Transverse colon (tissue), 4 donors: ENCODE measurements at regions not wholly inside any gene's neighbourhood (a gene's known extent, or its start where the extent isn't known, plus 50 kb on each side); places are given as distances from the start of the nearest gene placed in this dataset.

Source experiments
- DNase-seq: peaks from one replicate; pipeline ENCODE4 v3.0.0-alpha.2; 2019
- H3K27ac ChIP-seq, 4 donors: fragments of 200-600 bp; sonication (generic); 2 replicates each; pipeline ENCODE4 v1.5.1; 2016 to 2018; ENCODE audit warnings: inconsistent platforms in 4 of 4
- H3K27me3 ChIP-seq: fragments of 200-600 bp; sonication (generic); 2 replicates; pipeline ENCODE4 v1.5.1; 2017; ENCODE audit warnings: inconsistent platforms
- H3K36me3 ChIP-seq, 4 donors: fragments of 200-600 bp; sonication (generic); 2 replicates each; pipeline ENCODE4 v1.5.1; 2017 to 2019; ENCODE audit warnings: inconsistent platforms in 4 of 4
- H3K4me1 ChIP-seq, 4 donors: fragments of 200-600 bp; sonication (generic); 2 replicates each; pipeline ENCODE4 v1.5.1; 2017 to 2020; ENCODE audit warnings: inconsistent platforms in 4 of 4
- H3K4me3 ChIP-seq, 4 donors: fragments of 200-600 bp; sonication (generic); 1 replicate in 1 of 4; 2 replicates in 3 of 4; pipeline versions ENCODE4 v1.5.1 to v1.6.1; 2017 to 2019; ENCODE audit warnings: inconsistent platforms in 4 of 4
- H3K9me3 ChIP-seq, 2 donors: fragments of 200-600 bp; sonication (generic); 2 replicates each; pipeline ENCODE4 v1.5.1; 2017 to 2019; ENCODE audit warnings: inconsistent platforms in 2 of 2
- EP300 ChIP-seq: sonication (generic); formaldehyde crosslinking; IDR thresholded peaks from one replicate; pipeline ENCODE4 v1.6.1; 2017; ENCODE audit warnings: antibody characterized with exemption, low read depth
- POLR2A ChIP-seq: fragments of 450-650 bp; IDR thresholded peaks from one replicate; pipeline ENCODE4 v1.6.1; 2016; ENCODE audit warnings: antibody characterized with exemption, mild to moderate bottlenecking, moderate library complexity
- POLR2AphosphoS5 ChIP-seq, 3 donors: sonication (generic); formaldehyde crosslinking; IDR thresholded peaks; one replicate each; pipeline ENCODE4 v1.6.1; 2016; ENCODE audit warnings: antibody characterized with exemption in 3 of 3
- WGBS, 2 donors: methylation state at CpG; one replicate each; pipeline ENCODE4 v1.1.5; 2018; ENCODE audit warnings: low coverage in 1 of 2; 5-methylcytosine and 5-hydroxymethylcytosine counted together
- in situ Hi-C, 4 donors: fragments of 200-750 bp; cut with MboI; loops; one replicate each; pipeline versions ENCODE4 v1.15.0 to v1.15.1; 2017; ENCODE audit warnings: low sequenced_read_pairs in 3 of 4, low pct_ligation_motif_present in 1 of 4, low pct_unique_long_range_greater_than_20kb in 1 of 4
- intact Hi-C: fragments of 100-400 bp; cut with DNase I; formaldehyde crosslinking; loops from one replicate; pipeline ENCODE4 v1.15.1; 2023; ENCODE audit warnings: low total_unique reads
- TF ChIP-seq, protein P1 (sequence below), 5 experiments: fragments of 200-600 bp in 3 of 5; fragments of 450-650 bp in 2 of 5; sonication (generic) in 3 of 5; IDR thresholded peaks; 1 replicate in 2 of 5; 2 replicates in 3 of 5; pipeline ENCODE4 v1.5.1; 2016 to 2017; ENCODE audit warnings: antibody characterized with exemption in 5 of 5, inconsistent platforms in 3 of 5, mild to moderate bottlenecking in 2 of 5, moderate library complexity in 1 of 5

DNA sequence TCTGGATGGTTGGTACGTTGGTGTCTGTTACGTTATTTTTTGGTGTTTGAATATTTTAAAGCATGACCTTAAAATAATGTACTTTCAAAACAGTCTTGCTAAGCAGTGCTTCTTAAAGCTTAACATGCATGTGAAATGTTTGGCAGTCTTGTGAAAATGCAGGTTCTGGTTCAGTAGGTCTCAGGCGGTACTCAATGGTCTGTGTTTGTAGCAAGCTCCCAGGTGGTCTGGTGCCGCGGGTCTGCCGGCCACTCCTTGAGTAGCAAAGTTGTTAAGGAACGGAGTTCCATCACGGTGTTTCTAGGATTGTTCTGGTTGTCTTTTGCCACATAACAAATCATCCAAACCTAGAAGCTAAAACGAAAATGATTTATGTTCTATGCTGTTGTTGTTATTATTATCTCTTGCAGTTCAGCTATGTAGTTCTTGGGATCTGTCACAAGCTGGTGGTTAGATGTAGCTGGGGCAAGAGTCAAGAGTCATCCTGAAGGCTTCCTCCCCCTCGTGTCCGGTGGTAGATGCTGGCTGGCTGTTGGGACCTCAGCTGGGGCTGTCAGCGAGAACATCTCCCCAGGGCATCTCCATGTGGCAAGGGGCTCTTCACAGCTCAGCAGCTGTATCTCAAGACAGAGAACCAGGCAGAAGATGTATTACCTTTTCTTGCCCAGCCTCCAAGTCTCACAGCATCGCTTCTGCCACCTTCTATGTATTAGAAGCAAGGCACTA lies 186.8 kb downstream of the PALM2AKAP2 start:
- no peaks in the 10 kb centered on the region for H3K27me3 ChIP-seq
- intact Hi-C loops (no loop called here), in situ Hi-C loops (no loop called here)
- no peak for DNase-seq
- WGBS, 2 donors: 81 to 87% methylated on average over 9 to 13 of the region's 13 CpGs
- TF ChIP-seq, protein P1, sequence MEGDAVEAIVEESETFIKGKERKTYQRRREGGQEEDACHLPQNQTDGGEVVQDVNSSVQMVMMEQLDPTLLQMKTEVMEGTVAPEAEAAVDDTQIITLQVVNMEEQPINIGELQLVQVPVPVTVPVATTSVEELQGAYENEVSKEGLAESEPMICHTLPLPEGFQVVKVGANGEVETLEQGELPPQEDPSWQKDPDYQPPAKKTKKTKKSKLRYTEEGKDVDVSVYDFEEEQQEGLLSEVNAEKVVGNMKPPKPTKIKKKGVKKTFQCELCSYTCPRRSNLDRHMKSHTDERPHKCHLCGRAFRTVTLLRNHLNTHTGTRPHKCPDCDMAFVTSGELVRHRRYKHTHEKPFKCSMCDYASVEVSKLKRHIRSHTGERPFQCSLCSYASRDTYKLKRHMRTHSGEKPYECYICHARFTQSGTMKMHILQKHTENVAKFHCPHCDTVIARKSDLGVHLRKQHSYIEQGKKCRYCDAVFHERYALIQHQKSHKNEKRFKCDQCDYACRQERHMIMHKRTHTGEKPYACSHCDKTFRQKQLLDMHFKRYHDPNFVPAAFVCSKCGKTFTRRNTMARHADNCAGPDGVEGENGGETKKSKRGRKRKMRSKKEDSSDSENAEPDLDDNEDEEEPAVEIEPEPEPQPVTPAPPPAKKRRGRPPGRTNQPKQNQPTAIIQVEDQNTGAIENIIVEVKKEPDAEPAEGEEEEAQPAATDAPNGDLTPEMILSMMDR (IDR thresholded peaks at IDR 0.05): no peak
- TF ChIP-seq POLR2AphosphoS5 (IDR thresholded peaks at IDR 0.05): no peak
- TF ChIP-seq POLR2A: no peak
- no peak for TF ChIP-seq EP300
- H3K4me1 ChIP-seq: peaks cover 0 to 28% (median 2%) of the 10 kb centered on the region in 4 donors
- H3K27ac ChIP-seq: no peak overlapping the region
- no peaks in the 10 kb centered on the region for H3K36me3 ChIP-seq
- no peaks in the 10 kb centered on the region for H3K9me3 ChIP-seq
- H3K4me3 ChIP-seq: no peak overlapping the region

DNA sequence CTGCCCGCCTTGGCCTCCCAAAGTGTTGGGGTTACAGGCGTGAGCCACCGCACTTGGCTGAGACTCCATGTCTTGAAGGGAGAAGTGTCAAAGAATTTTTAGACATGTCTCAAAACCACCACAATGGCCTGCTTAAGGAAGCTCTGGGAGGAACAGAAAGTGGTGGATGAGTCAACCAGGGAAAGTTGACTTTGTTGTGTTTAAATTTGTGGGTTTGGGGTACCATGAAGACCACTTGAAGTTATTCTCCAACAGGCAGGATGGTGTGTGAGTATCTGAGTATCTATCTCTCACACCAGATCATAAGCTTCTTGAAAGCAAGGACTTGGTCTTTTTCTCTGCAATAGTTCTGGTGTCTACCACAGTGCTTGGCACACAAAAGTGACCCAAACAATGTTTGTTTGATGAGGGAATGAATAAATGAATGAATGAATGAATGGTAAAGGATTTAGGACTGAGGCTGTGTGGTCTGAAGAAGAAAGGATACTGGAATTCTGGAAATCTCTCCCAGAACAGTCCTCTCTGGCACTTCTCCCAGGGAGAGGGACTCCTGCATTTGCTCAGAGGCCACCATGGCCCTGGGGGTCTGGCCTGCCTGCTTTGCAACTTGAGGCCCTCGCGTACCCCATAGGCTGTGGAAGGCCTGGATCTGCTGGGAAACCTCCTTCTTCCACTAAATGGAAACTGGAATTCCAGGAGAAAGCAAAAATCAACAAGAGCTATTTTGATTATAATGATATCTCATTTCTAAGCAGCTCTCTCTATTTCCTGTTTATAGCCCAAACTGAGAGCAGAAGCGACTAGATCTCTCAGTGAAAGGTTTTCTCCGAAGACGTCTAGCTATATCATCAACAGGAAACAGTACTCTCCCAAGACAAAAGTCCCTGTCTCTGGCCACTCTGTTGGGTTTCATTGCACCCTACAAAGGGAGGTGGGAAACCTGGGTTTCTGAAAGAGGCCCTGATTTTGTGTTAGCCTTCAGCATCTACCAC lies 187.9 kb downstream of the PALM2AKAP2 start:
- TF ChIP-seq, protein P1 (IDR thresholded peaks at IDR 0.05): no peak
- TF ChIP-seq EP300 (no peak), POLR2A (no peak), POLR2AphosphoS5 (IDR thresholded peaks at IDR 0.05) (no peak)
- Histone ChIP-seq H3K4me3 (no peak overlapping the region), H3K9me3 (no peaks in the 10 kb centered on the region), H3K27ac (peak overlapping the region in 2 of 4 donors; percentile 37 to 57), H3K27me3 (no peaks in the 10 kb centered on the region), H3K4me1 (peaks cover 0 to 26% (median 2%) of the 10 kb centered on the region in 4 donors), H3K36me3 (no peaks in the 10 kb centered on the region)
- in situ Hi-C loops (no loop called here), intact Hi-C loops (no loop called here)
- WGBS, 2 donors: 16 to 60% methylated on average over 3 to 8 of the region's 8 CpGs
- no peak for DNase-seq

DNA sequence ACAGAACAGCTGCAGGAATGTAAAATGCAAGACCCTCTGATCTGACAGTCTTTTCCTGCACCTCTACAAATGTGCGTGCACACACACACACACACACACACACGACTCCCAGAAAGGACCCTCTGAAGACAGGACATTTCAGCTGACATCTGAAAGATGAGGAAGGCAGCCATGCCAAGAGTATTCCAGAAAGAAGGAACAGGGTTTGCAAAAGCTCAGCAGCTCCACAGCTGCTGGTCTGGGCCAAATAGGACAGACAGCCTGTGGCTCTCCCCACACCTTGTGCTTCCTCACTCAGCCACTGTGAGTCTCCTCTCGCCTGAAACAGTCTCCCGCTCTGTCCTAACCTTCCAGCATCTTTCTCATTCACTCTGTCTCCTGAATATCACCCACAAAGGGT lies 189.0 kb downstream of the PALM2AKAP2 start:
- in situ Hi-C loops: no loop called here
- Histone ChIP-seq H3K4me1 (peaks cover 0 to 18% (median 0%) of the 10 kb centered on the region in 4 donors), H3K36me3 (no peaks in the 10 kb centered on the region), H3K27ac (peak overlapping the region in 1 of 4 donors; percentile 57), H3K27me3 (no peaks in the 10 kb centered on the region), H3K4me3 (no peak overlapping the region), H3K9me3 (no peaks in the 10 kb centered on the region)
- TF ChIP-seq, protein P1 (IDR thresholded peaks at IDR 0.05): peak in 1 of 5 experiments; percentile 7
- TF ChIP-seq POLR2A: no peak
- WGBS, 2 donors: 79% methylated on average over 4 of the region's 4 CpGs; no CpG with 5 or more reads in 1 of the 2 donors
- intact Hi-C loops: no loop called here
- no peak for DNase-seq

DNA sequence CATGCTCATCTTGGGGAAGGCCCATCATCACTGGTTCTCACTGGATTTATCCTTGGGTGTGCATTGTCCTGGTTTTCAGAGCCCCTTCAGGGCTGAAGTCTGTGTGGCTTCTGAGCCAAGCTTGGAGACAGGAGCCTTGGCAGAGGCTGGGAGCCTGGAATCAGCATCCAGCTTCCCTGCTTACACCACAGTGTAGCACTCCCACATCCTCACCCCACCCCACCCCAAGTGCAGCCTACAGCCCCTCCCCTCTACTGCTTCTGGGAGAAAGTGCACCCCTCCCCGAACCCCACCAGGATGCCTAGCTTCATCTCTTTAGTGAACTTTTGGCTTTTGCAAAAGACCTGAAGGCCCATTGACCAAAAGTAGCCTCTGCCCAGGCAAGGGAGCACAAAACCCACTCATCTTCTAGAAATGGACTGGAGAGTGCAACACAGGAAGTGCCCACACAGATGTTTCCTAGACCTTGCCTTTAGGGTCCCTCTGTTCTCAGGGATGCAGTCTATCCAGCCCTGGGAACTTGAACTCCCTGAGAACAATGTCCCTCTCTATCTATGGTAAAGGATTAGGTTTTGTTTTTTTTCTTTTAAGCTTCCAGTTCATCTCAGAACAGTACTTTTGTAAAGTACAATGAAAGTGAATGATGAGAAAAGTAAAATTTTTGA lies 189.7 kb downstream of the PALM2AKAP2 start:
- TF ChIP-seq EP300 (no peak), POLR2A (no peak), POLR2AphosphoS5 (IDR thresholded peaks at IDR 0.05) (no peak)
- no peak for DNase-seq
- Histone ChIP-seq H3K4me3 (no peak overlapping the region), H3K9me3 (no peaks in the 10 kb centered on the region), H3K27me3 (no peaks in the 10 kb centered on the region), H3K36me3 (no peaks in the 10 kb centered on the region), H3K27ac (no peak overlapping the region), H3K4me1 (peaks cover 0 to 18% (median 0%) of the 10 kb centered on the region in 4 donors)
- 78 to 94% methylated on average over 1 of the region's 1 CpG for WGBS, 2 donors
- intact Hi-C loops (no loop called here), in situ Hi-C loops (no loop called here)
